ENCODE measurements at regions not wholly inside any gene's neighbourhood (a gene's known extent, or its start where the extent isn't known, plus 50 kb on each side); places are given as distances from the start of the nearest gene placed in this dataset.

- Mint-ChIP-seq H3K36me3 (ENCODE audit: low read depth) (no peaks in the 10 kb centered on the region), H3K4me1 (ENCODE audit: low read depth) (no peaks in the 10 kb centered on the region), H3K9me3 (no peaks in the 10 kb centered on the region), H3K27ac (no peak overlapping the region), H3K4me3 (no peak overlapping the region), H3K27me3 (ENCODE audit: insufficient read depth) (no peaks in the 10 kb centered on the region)
- intact Hi-C loops (cut with micrococcal nuclease), result no loop called here
- no peak for DNase-seq (ENCODE audit: low spot score)
Observed at GRCh38 chr12:41893491-41893890, 251.2 kb downstream of the GXYLT1 start.

GRCh38 chr12:41892302-41892701 is 252.4 kb downstream of the GXYLT1 start:
- Mint-ChIP-seq H3K36me3 (ENCODE audit: low read depth) (no peaks in the 10 kb centered on the region), H3K9me3 (no peaks in the 10 kb centered on the region), H3K4me1 (ENCODE audit: low read depth) (no peaks in the 10 kb centered on the region), H3K4me3 (no peak overlapping the region), H3K27ac (no peak overlapping the region), H3K27me3 (ENCODE audit: insufficient read depth) (no peaks in the 10 kb centered on the region)
- intact Hi-C loops (cut with micrococcal nuclease), result no loop called here
- DNase-seq (ENCODE audit: low spot score), result no peak

- Mint-ChIP-seq H3K27ac (no peak overlapping the region), H3K4me3 (no peak overlapping the region), H3K36me3 (ENCODE audit: low read depth) (no peaks in the 10 kb centered on the region), H3K4me1 (ENCODE audit: low read depth) (no peaks in the 10 kb centered on the region), H3K27me3 (ENCODE audit: insufficient read depth) (no peaks in the 10 kb centered on the region), H3K9me3 (no peaks in the 10 kb centered on the region)
- DNase-seq (ENCODE audit: low spot score), result no peak
- intact Hi-C loops (cut with micrococcal nuclease), result no loop called here
Observed at GRCh38 chr12:41891226-41891625, 253.4 kb downstream of the GXYLT1 start.

- Mint-ChIP-seq H3K27me3 (ENCODE audit: insufficient read depth) (no peaks in the 10 kb centered on the region), H3K36me3 (ENCODE audit: low read depth) (no peaks in the 10 kb centered on the region), H3K9me3 (no peaks in the 10 kb centered on the region), H3K4me1 (ENCODE audit: low read depth) (no peaks in the 10 kb centered on the region), H3K4me3 (no peak overlapping the region), H3K27ac (no peak overlapping the region)
- DNase-seq (ENCODE audit: low spot score), result no peak
- intact Hi-C loops (cut with micrococcal nuclease), result no loop called here
Observed at GRCh38 chr12:41888285-41888684, 256.4 kb downstream of the GXYLT1 start.

GRCh38 chr12:41881891-41882805 is 262.5 kb downstream of the GXYLT1 start:
- no peaks in the 10 kb centered on the region for H3K9me3 Mint-ChIP-seq
- H3K27ac Mint-ChIP-seq, result no peak overlapping the region
- H3K4me3 Mint-ChIP-seq, result no peak overlapping the region
- no peaks in the 10 kb centered on the region for H3K27me3 Mint-ChIP-seq (ENCODE audit: insufficient read depth)
- intact Hi-C loops (cut with micrococcal nuclease), result no loop called here
- no peaks in the 10 kb centered on the region for H3K4me1 Mint-ChIP-seq (ENCODE audit: low read depth)
- H3K36me3 Mint-ChIP-seq (ENCODE audit: low read depth), result no peaks in the 10 kb centered on the region
- DNase-seq (ENCODE audit: low spot score), result no peak

- no peaks in the 10 kb centered on the region for H3K36me3 Mint-ChIP-seq (ENCODE audit: low read depth)
- intact Hi-C loops (cut with micrococcal nuclease), result no loop called here
Observed at GRCh38 chr12:41869432-41869831, 275.2 kb downstream of the GXYLT1 start.

GRCh38 chr12:41866878-41867430 is 277.7 kb downstream of the GXYLT1 start:
- no peaks in the 10 kb centered on the region for H3K36me3 Mint-ChIP-seq (ENCODE audit: low read depth)
- intact Hi-C loops (cut with micrococcal nuclease), result no loop called here

More at GRCh38 chr12:41869432-41869831, 275.2 kb downstream of the GXYLT1 start:
- H3K9me3 Mint-ChIP-seq, result no peaks in the 10 kb centered on the region
- no peaks in the 10 kb centered on the region for H3K27me3 Mint-ChIP-seq (ENCODE audit: insufficient read depth)
- DNase-seq (ENCODE audit: low spot score), result no peak
- no peak overlapping the region for H3K27ac Mint-ChIP-seq
- no peaks in the 10 kb centered on the region for H3K4me1 Mint-ChIP-seq (ENCODE audit: low read depth)
- H3K4me3 Mint-ChIP-seq, result no peak overlapping the region

GRCh38 chr12:41856228-41856627 is 288.4 kb downstream of the GXYLT1 start:
- no peaks in the 10 kb centered on the region for H3K9me3 Mint-ChIP-seq
- DNase-seq (ENCODE audit: low spot score), result no peak
- H3K4me3 Mint-ChIP-seq, result no peak overlapping the region
- intact Hi-C loops (cut with micrococcal nuclease), result no loop called here
- peaks cover 6% of the 10 kb centered on the region for H3K27me3 Mint-ChIP-seq (ENCODE audit: insufficient read depth)
- H3K27ac Mint-ChIP-seq, result no peak overlapping the region
- H3K36me3 Mint-ChIP-seq (ENCODE audit: low read depth), result no peaks in the 10 kb centered on the region
- H3K4me1 Mint-ChIP-seq (ENCODE audit: low read depth), result no peaks in the 10 kb centered on the region

More at GRCh38 chr12:41866878-41867430, 277.7 kb downstream of the GXYLT1 start:
- Mint-ChIP-seq H3K4me3 (no peak overlapping the region), H3K27ac (no peak overlapping the region), H3K27me3 (ENCODE audit: insufficient read depth) (no peaks in the 10 kb centered on the region), H3K9me3 (no peaks in the 10 kb centered on the region), H3K4me1 (ENCODE audit: low read depth) (no peaks in the 10 kb centered on the region)
- DNase-seq (ENCODE audit: low spot score), result no peak

GRCh38 chr12:41850046-41850445 is 294.6 kb downstream of the GXYLT1 start:
- Mint-ChIP-seq H3K4me1 (ENCODE audit: low read depth) (no peaks in the 10 kb centered on the region), H3K27me3 (ENCODE audit: insufficient read depth) (peaks cover 2% of the 10 kb centered on the region), H3K27ac (no peak overlapping the region), H3K36me3 (ENCODE audit: low read depth) (no peaks in the 10 kb centered on the region), H3K4me3 (no peak overlapping the region), H3K9me3 (no peaks in the 10 kb centered on the region)
- intact Hi-C loops (cut with micrococcal nuclease), result no loop called here
- no peak for DNase-seq (ENCODE audit: low spot score)

GRCh38 chr12:41846718-41847117 is 298.0 kb downstream of the GXYLT1 start:
- H3K36me3 Mint-ChIP-seq (ENCODE audit: low read depth), result no peaks in the 10 kb centered on the region
- no peaks in the 10 kb centered on the region for H3K9me3 Mint-ChIP-seq
- intact Hi-C loops (cut with micrococcal nuclease), result no loop called here
- no peak for DNase-seq (ENCODE audit: low spot score)
- no peaks in the 10 kb centered on the region for H3K4me1 Mint-ChIP-seq (ENCODE audit: low read depth)
- no peaks in the 10 kb centered on the region for H3K27me3 Mint-ChIP-seq (ENCODE audit: insufficient read depth)
- H3K4me3 Mint-ChIP-seq, result no peak overlapping the region
- no peak overlapping the region for H3K27ac Mint-ChIP-seq

- Mint-ChIP-seq H3K9me3 (no peaks in the 10 kb centered on the region), H3K36me3 (ENCODE audit: low read depth) (no peaks in the 10 kb centered on the region), H3K4me1 (ENCODE audit: low read depth) (no peaks in the 10 kb centered on the region)
Observed at GRCh38 chr12:41836416-41836815, 308.3 kb downstream of the GXYLT1 start.

GRCh38 chr12:41835556-41835955 is 309.1 kb downstream of the GXYLT1 start:
- Mint-ChIP-seq H3K4me1 (ENCODE audit: low read depth) (no peaks in the 10 kb centered on the region), H3K36me3 (ENCODE audit: low read depth) (no peaks in the 10 kb centered on the region), H3K4me3 (no peak overlapping the region), H3K9me3 (no peaks in the 10 kb centered on the region), H3K27me3 (ENCODE audit: insufficient read depth) (no peaks in the 10 kb centered on the region), H3K27ac (no peak overlapping the region)
- intact Hi-C loops (cut with micrococcal nuclease), result no loop called here
- DNase-seq (ENCODE audit: low spot score), result no peak

More at GRCh38 chr12:41836416-41836815, 308.3 kb downstream of the GXYLT1 start:
- DNase-seq (ENCODE audit: low spot score), result no peak
- intact Hi-C loops (cut with micrococcal nuclease), result no loop called here
- Mint-ChIP-seq H3K27me3 (ENCODE audit: insufficient read depth) (no peaks in the 10 kb centered on the region), H3K27ac (no peak overlapping the region), H3K4me3 (no peak overlapping the region)

- Mint-ChIP-seq H3K9me3 (no peaks in the 10 kb centered on the region), H3K27me3 (ENCODE audit: insufficient read depth) (no peaks in the 10 kb centered on the region), H3K36me3 (ENCODE audit: low read depth) (no peaks in the 10 kb centered on the region), H3K4me3 (no peak overlapping the region), H3K27ac (no peak overlapping the region), H3K4me1 (ENCODE audit: low read depth) (no peaks in the 10 kb centered on the region)
- DNase-seq (ENCODE audit: low spot score), result no peak
- intact Hi-C loops (cut with micrococcal nuclease), result no loop called here
Observed at GRCh38 chr12:41819948-41820347, 324.7 kb downstream of the GXYLT1 start.
